ENCODE measurements at regions not wholly inside any gene's neighbourhood (a gene's known extent, or its start where the extent isn't known, plus 50 kb on each side); places are given as distances from the start of the nearest gene placed in this dataset.

GRCh38 chr7:136133551-136133950, 156.4 kb upstream of the MTPN start:
- TF ChIP-seq CTCF (IDR thresholded peaks at IDR 0.05; ENCODE audit: insufficient read depth, low read depth, low read length) (no peak), EZH2 (IDR thresholded peaks at IDR 0.05; ENCODE audit: insufficient read depth, low read length) (no peak)
